Amniotic epithelial cell (primary cell): ENCODE measurements at regions not wholly inside any gene's neighbourhood (a gene's known extent, or its start where the extent isn't known, plus 50 kb on each side); places are given as distances from the start of the nearest gene placed in this dataset.
A peak's percentile ranks its signal among the peaks of the same experiment; 100 is the strongest.

Source experiments
- DNase-seq: peaks from one replicate; pipeline ENCODE4 v3.0.0-alpha.2; 2010; ENCODE audit warnings: low read depth

- no peak for DNase-seq
These were observed 203.1 kb upstream of the BLID start for GRCh38 chr11:122319085-122319484.

DNA sequence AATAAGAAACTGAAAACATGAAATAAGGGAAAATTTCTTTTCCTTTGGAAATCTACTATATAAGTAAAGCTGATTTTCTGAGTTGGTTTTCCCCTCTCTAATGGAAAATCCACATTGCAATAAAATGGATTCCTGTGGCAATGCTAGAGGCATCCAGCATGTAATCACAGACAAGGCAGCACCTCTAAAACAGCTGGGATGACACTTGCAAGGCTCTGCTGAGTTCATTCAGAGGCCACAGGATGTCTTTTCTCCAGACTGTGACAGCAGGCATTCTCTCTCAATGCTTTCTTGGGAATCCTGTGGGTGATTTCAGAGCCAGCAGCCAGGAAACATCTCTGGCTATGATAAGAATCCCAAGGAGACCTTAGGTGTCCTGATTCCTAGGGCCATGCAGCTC lies 201.3 kb upstream of the BLID start:
- DNase-seq: peak; percentile 92

DNA sequence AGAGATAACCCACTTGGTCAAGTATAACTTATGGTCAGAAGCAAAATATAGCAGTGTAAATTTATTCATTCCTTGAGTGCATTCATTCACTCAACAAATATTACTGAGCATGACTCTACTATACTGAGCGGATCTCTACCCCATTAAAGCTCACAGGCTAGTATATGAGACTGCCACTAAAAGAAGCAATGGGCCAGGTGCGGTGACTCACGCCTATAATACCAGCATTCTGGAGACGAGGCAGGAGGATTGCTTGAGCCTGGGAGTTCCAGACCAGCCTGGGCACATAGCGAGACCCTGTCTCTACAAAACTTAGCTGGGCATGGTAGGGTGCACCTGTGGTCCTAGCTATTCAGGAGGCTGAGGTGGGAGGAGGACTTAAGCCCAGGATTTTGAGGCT lies 197.6 kb upstream of the BLID start:
- no peak for DNase-seq

DNA sequence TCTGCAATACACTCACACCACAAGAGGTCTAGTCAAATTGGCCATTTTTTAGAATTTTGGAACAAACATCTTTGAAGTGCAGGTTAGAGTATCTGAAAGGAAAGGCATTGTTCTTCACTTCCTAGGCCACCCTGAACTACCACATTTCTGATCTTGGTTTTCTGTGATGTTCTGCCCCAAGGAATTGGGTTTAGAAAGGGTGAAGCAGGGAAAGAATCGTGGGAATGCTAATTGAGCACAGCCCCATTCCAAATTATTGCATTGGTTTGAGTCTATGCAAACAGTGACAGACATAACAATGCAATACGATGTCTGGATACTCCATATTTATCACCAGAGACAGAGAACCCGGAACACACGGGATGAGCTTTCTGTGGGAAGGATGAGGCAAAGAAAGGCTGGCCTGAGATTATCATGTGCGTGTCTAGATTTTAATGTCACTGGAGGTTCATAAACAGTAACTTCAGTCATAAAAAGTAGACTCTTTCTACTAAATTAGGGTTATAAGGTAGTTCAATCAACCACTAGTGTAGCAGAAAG lies 195.3 kb upstream of the BLID start:
- DNase-seq: no peak

DNA sequence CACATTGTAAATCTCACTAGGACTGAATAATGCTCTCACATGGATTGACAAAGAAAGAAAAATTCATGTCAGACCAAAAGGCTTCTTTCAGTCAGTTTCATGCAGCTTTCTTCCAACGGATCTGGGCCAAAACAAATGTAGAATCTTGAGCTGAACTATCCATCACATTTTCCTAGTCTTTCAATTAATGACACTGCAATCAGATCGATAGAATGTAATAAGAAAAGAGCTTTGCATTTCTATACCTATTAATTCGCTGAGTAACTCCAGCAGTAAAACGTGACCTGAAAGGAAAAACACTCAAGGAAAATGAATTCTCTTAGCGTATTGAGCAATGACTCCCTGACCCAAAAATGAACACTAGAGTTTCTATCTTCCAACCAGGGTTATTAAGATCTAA lies 194.8 kb upstream of the BLID start:
- no peak for DNase-seq

DNA sequence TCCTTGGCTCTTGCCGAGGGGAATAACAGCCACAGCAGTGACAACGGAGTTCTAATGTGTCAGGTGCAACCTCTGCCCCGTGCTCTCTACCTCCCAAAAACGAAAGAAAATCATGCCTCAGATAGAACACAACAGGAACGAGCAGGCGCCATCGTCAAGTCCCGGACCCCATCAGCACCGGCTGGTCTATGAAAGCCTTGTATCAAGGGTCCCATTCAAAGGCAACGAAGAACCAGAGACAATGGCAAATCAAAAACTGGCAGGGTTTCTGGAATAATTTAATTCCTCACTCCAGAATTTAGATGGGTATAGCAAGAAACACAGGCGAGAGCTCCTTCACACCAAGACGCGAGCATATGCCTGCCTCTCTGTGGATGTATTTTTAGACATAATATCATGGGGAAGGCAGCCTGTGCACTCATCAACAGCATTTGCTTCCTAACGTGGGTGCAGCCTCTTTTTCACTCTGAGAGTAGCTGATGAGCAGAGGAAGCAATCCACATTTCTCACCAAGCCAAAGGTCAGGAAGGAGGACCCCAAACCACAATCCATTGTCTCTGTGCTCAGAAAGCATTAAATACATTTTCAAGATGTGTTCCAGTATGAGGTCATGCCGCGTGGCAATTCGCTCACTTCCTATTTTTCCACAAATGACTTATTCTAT lies 193.4 kb upstream of the BLID start:
- DNase-seq: no peak

DNA sequence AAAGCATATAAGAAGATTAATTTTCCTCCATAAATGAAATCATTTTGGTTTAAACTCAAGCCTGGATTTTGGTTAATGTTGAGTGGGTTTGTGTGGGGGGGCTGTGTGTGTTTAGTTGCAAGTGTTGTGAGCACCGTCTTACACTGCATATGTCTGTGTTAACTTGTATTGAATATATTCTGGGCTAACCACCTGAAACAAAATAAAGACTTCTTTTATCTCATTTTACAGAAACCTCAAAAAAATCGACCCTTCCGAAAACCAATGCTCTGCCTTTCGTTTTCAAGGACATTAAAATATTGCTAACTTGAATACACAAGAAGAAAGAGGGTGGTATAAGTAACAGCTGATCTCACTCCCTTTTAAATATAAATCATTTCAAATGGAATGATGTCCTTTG lies 192.2 kb upstream of the BLID start:
- no peak for DNase-seq

DNA sequence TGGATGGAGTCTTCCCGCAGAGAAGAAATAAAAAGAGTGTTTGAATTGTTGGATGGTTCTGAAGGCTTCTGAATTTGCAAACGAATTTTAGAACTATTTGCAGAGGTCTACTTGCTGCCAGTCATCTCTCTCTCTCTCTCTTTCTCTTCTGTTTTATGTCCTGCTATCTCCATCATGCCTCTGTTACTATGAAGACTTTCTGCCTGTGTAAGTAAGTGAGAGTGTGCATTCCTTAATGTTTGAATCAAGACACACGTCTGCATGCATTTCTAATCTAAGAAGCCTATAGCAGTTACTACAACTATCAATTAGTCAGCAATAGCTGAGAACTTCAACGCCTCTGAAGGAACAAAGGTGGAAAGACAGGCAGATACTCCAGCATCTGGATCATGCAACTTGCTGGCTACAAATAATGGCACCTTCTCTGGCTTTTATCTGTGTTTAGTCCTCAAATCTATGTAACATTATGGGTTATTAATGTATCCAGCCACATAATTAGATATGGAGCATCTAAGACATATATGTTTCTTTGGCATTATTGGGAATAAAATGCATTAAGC lies 191.5 kb upstream of the BLID start:
- DNase-seq: no peak

DNA sequence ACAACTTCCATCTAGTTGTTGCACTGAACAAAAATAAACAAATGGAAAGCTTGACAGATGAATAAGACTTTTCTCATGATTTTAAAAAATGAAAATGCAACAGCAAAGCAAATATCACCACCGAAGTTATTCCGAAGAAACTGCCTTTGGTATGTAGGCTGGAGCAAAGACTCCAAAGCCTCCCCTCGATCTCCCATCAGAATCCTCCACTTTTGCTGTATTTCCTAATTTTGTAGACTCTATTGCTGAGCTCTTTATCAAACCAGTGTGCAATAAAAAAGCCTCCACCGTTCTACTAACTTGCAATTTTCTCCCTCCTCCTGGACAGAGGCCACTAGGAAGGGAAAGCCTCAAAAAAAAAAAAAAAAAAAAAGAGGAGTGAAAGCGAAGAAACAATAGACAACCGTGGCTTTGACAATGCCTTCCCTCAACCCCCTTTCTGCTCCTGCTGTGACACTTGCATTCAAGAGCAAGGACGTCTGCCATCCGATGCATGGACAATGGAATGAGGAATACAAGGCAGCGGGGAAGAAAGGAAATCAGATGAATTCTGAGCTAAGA lies 190.9 kb upstream of the BLID start:
- DNase-seq: no peak

DNA sequence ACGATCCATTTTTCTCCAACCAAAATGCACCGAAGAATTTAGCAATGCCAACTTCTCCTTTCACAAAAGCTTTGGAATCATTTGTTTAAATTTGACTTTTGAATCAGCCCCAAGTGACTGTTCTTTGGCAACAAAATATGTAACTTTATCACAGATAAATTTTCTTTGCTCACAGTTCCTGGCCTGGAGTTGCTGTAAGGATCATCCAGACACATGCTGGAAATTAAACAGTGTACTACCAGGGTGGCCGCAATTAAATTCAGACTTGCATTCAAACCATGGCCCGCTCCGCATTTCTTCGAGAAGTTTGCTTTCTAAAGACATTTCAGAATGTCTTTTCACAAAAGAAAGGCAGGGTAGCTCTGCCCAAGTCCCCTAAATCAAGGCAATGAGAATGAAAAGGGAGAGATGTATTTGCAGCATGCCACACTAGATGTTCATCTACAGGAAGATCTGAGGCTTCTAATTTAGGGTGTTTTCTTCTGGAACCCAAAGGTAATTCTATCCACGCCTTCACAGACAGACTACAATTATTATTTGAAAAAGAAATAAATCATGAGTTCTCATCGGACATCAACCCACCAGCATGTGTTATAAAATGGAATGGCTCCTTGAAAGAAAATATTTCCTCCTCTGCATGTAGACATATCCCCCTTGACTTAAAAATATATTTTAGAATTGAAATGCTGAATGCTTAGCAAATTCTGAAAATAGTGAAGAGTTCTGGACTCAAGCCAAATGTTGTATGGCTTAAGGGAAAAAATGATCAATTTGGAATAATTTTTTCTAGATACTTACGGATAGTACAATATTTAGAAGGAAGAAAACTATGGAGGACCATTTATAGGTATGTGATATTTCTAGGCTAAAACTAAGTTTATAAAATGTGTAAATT lies 189.7 kb upstream of the BLID start:
- no peak for DNase-seq

GRCh38 chr11:122304973-122305372 lies 189.0 kb upstream of the BLID start:
- no peak for DNase-seq

DNA sequence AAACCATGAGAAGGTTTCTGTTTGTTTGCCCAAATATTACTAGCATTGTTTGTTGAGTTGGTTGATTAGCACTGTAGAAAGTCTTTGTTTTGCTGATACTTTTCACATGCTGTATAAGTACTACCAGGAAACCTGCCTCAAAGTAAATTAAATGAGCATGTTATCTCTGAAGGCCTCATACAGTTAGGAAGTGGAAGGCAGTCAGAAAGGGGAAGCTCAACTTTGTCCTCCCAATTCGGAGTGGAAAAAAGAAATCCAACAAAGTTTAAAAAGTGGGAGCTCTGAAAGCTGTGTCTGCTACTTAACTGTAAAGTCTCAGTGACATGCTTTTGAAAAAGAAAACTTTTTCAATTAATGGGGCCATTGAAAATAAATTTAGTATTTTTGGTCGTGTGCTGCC lies 188.3 kb upstream of the BLID start:
- no peak for DNase-seq

- no peak for DNase-seq
These were observed 178.0 kb upstream of the BLID start for GRCh38 chr11:122294041-122294440.

DNA sequence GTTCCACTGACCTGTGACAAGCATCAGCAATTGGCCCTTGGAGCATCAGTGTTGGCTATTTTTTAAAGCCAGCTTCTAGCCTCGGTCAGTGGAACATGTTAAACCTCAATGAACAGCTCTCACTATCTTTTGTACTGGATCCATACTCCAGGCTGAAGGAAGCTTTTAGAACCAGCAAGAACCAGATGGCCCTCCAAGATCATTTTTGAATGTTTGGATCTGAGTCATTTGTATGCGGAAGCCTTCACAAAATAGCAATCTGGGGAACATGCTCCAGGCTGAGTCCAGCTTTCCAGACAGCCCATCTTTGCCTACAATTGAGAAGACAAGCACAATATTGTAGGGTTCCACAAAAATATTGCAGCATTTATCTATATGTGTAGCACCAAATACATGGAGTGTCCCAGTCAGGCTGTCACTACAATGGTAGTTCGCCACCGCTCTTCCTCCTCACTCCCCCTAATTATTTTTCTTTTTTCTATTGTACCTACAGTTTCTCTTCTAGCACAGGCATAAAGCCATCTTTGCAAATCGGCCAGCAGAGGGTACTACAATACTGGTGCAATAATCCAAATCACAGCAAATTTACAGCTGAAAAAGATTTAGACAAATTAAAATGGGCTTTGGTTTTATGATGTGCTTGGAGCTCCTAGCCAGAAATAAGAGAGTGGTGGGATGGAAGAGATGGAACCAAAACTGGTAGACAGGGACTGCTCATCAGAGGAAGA lies 177.4 kb upstream of the BLID start:
- DNase-seq: peak; percentile 30

- no peak for DNase-seq
These were observed 171.4 kb upstream of the BLID start for GRCh38 chr11:122287401-122287800.

GRCh38 chr11:122285070-122285988 lies 169.3 kb upstream of the BLID start:
- DNase-seq: peak; percentile 40

DNA sequence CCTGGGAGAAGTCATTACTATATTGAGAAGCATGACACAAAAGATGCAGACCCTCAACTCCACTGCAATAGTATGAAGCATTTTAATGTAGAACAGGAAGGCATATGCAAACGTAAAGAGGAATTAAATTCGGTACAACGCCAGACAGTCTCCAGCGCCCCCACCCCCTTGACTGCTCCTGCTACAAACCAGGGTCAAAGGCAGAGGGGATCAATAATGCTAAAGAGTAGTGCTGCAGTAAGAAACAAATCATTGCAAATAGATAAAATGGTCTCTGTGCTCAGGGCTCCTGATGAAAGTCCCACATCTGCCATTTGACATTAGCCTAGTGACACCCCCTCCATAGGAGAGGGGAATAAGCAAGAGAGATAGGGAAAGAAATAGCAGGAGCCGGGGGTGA lies 164.9 kb upstream of the BLID start:
- DNase-seq: no peak

GRCh38 chr11:122279194-122279593 lies 163.2 kb upstream of the BLID start:
- DNase-seq: no peak

GRCh38 chr11:122277493-122277892 lies 161.5 kb upstream of the BLID start:
- DNase-seq: no peak

DNA sequence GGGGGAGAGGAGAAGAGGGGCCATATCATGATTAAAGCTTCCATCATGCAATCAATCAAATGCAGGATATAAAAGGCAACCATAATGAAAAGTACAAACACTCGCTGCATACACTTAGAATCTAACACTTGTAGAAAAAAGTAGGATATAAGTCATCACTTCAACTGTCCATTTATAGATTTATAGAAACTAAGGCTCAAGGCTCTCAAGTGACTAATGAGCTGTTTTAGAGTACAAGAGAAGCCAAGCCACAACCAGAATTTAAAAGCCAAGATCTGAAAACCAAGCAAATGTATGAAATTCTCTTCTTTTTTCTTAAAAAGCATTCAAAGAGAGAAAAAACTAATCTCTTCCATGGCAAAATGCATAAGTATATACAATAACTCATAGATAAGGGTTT lies 160.2 kb upstream of the BLID start:
- DNase-seq: no peak

DNA sequence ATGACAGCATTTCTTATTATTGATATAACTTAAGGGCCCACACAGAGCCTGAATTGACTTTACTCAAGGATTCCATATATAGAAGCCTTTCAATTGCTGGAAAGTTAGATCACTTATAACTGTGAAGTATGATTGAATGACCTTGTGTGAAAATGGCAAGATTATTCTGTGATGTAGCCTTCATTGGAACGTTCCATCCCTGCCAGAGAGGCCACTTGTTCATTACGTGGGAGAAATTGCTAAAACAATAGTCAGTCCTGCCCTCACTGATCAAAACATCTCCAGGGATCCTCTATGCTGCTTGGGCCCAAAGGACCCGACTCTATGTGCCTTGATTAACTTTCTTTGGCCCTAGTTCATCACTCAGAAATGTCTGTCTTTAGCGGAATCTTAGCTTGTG lies 159.5 kb upstream of the BLID start:
- no peak for DNase-seq
